GM21737 (cell line): ENCODE measurements at regions not wholly inside any gene's neighbourhood (a gene's known extent, or its start where the extent isn't known, plus 50 kb on each side); places are given as distances from the start of the nearest gene placed in this dataset.

Experiments used
- ATAC-seq: cut with Tn5 transposase; IDR thresholded peaks from one replicate; pipeline ENCODE4 v1.9.1; 2021; ENCODE audit warnings: mild to moderate bottlenecking, moderate library complexity; ENCODE audit not compliant: unreplicated experiment

DNA sequence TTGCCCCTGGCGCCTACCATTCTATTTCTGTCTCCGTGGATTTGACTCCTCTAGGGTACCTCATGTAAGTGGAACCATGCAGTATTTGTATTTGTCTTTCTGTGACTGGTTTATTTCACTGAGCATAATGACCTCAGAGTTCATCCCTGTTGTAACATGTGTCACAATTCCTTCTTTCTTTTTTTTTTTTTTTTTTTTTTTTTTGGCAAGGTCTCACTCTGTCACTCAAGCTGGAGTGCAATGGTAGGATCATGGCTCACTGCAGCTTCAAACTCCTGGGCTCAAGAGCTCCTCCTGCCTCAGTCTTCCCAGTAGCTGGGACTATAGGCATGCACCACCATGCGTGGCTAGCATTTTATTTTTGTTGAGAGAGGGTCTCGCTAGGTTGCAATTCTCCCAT is 74.0 kb upstream of the SEPTIN5 start:
- no peak for ATAC-seq

GRCh38 chr22:19641254-19641982 is 72.9 kb upstream of the SEPTIN5 start:
- no peak for ATAC-seq

DNA sequence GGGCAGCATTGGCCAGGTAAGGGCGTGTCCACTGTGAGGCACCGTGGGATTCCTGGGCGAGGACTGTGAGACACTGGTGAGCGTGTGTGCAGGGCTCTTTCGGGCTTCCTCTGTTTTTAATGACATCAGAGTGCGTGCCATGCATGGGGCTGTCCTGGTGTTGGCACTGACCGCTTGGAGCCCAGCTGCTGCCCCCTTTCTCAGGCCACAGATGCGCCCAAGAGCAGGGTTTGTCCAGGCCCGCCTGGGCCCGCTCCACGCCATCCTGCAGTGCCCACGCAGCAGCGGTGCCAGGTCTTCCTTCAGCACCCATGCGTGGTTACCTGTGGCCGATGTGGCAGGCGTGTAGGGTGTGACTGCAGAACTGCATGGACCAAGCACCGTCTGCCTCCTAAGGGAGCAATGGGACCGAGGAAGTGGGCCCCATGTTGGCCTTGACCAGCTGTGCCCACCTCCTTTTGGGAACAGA is 72.3 kb upstream of the SEPTIN5 start:
- ATAC-seq = no peak

- no peak for ATAC-seq
Observed at GRCh38 chr22:19643448-19644313, 70.6 kb upstream of the SEPTIN5 start.

DNA sequence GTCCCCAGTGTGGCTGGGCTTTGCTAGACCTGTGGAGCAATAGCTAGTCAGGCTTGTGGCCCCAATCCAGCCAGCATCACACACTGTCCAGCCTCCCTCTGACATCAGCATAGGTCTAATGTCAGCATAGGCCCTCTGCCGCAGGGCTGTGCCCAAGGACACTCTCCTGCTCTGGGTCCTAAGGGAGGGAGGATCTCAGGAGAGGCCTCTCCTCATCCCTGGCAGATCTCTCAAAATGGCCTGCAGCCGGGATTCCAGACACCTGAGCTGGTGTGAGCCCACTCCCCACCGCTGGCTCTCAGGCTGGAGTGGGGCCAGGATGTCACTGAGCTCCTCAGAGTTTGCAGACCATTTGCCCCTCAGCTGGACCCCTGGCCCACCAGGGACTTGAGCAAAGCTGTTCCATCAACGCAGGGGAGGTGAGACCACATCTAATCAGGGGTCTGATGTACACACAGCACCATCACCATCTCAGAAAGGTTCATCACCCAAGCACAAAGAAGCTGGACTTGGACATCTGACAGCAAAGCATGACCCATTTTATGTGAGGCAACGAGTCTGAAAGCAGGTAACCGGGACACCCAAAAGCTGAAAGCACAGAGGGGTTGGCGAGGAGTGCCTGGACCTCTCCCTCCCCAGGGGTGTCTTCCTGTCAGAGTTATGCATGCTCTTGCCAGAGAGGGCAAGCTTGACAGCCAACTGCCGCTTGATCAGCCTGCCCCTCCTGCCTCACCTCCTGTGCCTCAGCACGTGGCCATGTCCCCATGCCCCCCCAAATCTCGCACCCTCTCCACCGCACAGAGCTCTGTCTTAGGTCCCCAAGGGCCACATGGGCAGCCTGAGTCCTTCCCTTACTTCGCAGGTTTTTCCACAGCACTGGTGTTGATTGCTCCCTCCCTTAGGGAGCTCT is 69.7 kb upstream of the SEPTIN5 start:
- ATAC-seq = no peak

DNA sequence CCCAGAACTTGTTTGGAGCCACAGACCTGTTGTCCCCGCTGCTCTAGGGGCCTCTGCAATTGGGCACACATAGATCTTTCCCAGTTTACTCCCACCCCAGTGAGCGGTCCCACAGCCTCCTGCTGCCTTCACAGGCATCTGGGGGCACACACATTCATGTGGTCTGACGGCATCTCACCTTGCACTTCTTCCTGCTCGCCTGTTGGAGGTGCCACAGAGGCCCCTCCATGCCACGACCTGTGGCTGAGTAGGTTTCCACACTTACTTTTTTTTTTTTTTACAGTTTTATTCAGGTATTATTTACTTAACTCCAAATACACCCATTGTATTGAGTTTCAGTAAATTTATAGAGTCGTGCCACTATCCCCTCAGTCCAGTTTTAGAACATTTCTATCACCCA is 68.9 kb upstream of the SEPTIN5 start:
- no peak for ATAC-seq

- no peak for ATAC-seq
Observed at GRCh38 chr22:19645905-19646304, 68.4 kb upstream of the SEPTIN5 start.

- ATAC-seq = no peak
Observed at GRCh38 chr22:19646383-19646782, 67.9 kb upstream of the SEPTIN5 start.

DNA sequence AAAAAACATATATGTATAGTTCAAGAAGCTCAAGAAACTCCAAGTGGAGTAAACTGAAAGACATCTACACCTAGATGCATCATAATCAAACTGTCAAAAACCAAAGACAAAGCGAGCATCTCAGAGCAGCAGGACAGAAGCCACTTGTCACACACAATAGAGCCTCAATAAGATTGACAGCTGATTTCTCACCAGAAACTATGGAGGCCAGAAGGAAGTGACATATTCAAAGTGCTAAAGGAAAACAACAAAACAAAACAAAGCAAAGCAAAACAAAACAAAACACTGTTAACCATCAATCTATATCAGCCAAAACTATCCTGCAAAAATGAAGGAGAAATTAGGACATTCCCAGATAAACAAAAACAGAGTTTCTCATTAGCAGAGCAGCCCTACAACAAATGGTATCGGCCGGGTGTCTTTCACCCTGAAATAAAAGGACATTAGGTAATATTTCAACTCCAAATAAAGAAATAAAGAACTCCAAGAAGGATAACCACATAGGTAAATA is 65.8 kb upstream of the SEPTIN5 start:
- no peak for ATAC-seq

GRCh38 chr22:19652316-19652715 is 62.0 kb upstream of the SEPTIN5 start:
- ATAC-seq = no peak

GRCh38 chr22:19654338-19654987 is 59.8 kb upstream of the SEPTIN5 start:
- no peak for ATAC-seq

DNA sequence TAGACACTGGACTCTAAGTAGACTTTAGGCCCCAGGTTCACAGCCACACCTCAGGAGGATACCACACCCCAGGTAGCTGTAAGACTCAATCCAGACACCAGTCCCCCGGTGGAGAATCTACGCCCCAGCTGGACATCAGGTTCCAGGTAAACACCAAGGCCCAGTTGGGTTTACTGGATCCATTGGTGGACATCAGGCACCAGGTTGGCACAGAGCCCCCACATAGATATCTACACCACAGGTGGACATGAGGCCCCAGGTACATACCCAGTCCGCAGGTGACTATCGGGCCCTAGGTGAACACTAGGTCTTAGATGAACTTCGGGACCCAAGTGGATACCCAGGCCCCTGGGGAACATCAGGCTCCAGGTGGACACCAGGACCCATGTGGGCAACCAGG is 58.9 kb upstream of the SEPTIN5 start:
- ATAC-seq = no peak

GRCh38 chr22:19656541-19657251 is 57.6 kb upstream of the SEPTIN5 start:
- no peak for ATAC-seq

- no peak for ATAC-seq
Observed at GRCh38 chr22:19657252-19658056, 56.8 kb upstream of the SEPTIN5 start.

GRCh38 chr22:19658057-19658966 is 56.0 kb upstream of the SEPTIN5 start:
- ATAC-seq = no peak

DNA sequence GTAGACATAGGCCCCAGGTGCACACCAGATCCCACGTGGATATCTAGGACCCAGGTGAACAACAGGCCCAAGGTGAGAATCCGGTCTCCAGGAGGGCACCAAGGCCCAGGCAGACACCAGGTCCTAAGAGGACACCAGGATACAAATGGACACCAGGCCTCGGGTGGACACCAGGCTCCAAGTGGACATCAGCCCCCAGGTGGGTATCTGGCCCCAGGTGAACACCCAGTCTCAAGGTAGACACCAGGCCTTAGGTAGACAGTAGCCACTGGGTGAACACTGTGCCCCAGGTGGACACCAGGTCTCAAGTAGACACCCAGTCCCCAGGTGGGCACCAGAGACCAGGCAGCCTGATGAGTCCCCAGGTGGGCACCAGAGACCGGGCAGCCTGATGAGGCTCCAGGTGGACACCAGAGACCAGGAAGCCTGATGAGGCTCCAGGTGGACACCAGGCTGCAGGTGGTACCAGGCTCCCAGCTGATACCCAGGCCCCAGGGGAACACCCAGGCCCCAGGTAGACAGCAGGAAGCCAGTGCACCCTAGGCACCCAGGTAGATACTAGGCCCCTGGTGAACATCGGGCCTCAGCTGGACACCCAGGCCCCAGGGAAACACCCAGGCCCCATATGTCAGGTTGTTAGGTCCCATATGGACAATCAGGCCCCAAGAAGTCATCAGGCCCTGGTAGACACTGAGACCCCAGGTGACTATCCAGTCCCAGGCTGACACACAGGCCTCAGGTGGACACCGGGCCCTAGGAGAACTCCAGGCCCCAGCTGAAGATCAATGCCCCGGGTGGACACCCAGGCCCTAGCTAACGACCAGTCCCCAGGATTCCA is 55.1 kb upstream of the SEPTIN5 start:
- no peak for ATAC-seq

GRCh38 chr22:19659805-19660345 is 54.4 kb upstream of the SEPTIN5 start:
- no peak for ATAC-seq
